A673 (cell line): ENCODE measurements at regions not wholly inside any gene's neighbourhood (a gene's known extent, or its start where the extent isn't known, plus 50 kb on each side); places are given as distances from the start of the nearest gene placed in this dataset.
"Not testable (repeated sequence)": the region's sequence is repeated elsewhere in the genome, so short reads cannot be mapped to it uniquely, and the experiment has no call there.

ENCODE experiments used
- BruUV-seq: library from RNA; stranded (reverse); fragments of 400-500 nt; replicated peaks from 2 replicates; lab custom pipeline; 2021; lab: Mats Ljungman, UMichigan
- CTCF ChIA-PET: fragments of 300-600 bp; sonication (Branson Sonifier 250); formaldehyde crosslinking; loops from one replicate; lab custom pipeline; 2022; ENCODE audit warnings: antibody characterized with exemption; lab: Charles Lee
- POLR2A ChIA-PET: fragments of 300-600 bp; sonication (Branson Sonifier 250); formaldehyde crosslinking; loops from one replicate; lab custom pipeline; 2022; ENCODE audit warnings: antibody characterized with exemption; ENCODE audit not compliant: low non-redundant PET; lab: Charles Lee
- DNase-seq: peaks from one replicate; pipeline ENCODE4 v3.0.0-alpha.2; 2015; ENCODE audit warnings: low spot score
- H3K27ac ChIP-seq: fragments of 200-600 bp; sonication (generic); 2 replicates; pipeline ENCODE4 v1.5.1; 2016; ENCODE audit warnings: mixed run types, low read depth, mild to moderate bottlenecking, mixed read lengths, antibody characterized with exemption, low read length; ENCODE audit not compliant: poor library complexity, severe bottlenecking
- H3K27me3 ChIP-seq: fragments of 200-600 bp; sonication (generic); replicated peaks from 2 replicates; pipeline ENCODE4 v1.6.1; 2017; ENCODE audit warnings: mixed run types, low read depth, mild to moderate bottlenecking, mixed read lengths, antibody characterized with exemption, low read length; ENCODE audit not compliant: insufficient read depth, poor library complexity
- H3K36me3 ChIP-seq: fragments of 200-600 bp; sonication (generic); 2 replicates; pipeline ENCODE4 v1.6.1; 2016; ENCODE audit warnings: mixed run types, mild to moderate bottlenecking, mixed read lengths, antibody characterized with exemption, low read length; ENCODE audit not compliant: insufficient read depth, poor library complexity, severe bottlenecking
- H3K4me1 ChIP-seq: fragments of 200-600 bp; sonication (generic); 2 replicates; pipeline ENCODE4 v1.6.1; 2017; ENCODE audit warnings: mixed run types, mild to moderate bottlenecking, mixed read lengths, antibody characterized with exemption, low read length; ENCODE audit not compliant: insufficient read depth, poor library complexity, severe bottlenecking
- H3K4me3 ChIP-seq: fragments of 200-600 bp; sonication (generic); 2 replicates; pipeline ENCODE4 v1.5.1; 2016; ENCODE audit warnings: low read depth, mixed run types, mild to moderate bottlenecking, mixed read lengths, low read length; ENCODE audit not compliant: poor library complexity, severe bottlenecking
- H3K9me3 ChIP-seq: fragments of 200-600 bp; sonication (generic); 2 replicates; pipeline ENCODE4 v1.6.1; 2016; ENCODE audit warnings: mixed run types, low read depth, mild to moderate bottlenecking, mixed read lengths, antibody characterized with exemption, low read length; ENCODE audit not compliant: poor library complexity, severe bottlenecking
- EZH2 ChIP-seq: fragments of 200-600 bp; sonication (generic); IDR thresholded peaks from 2 replicates; pipeline ENCODE4 v1.6.1; 2017; ENCODE audit warnings: borderline replicate concordance, low read depth, mild to moderate bottlenecking, mixed read lengths, antibody characterized with exemption, low read length; ENCODE audit not compliant: poor library complexity, severe bottlenecking
- intact Hi-C: fragments of 100-400 bp; cut with micrococcal nuclease; formaldehyde crosslinking; loops from one replicate; pipeline ENCODE4 v1.10.0; 2022; ENCODE audit not compliant: unreplicated experiment
- TF ChIP-seq, protein P1 (sequence below): fragments of 300-800, 200-600 bp; sonication (generic); conservative IDR thresholded peaks from 2 replicates; pipeline ENCODE4 v1.5.1; 2017; ENCODE audit warnings: low read depth, mild to moderate bottlenecking, antibody characterized with exemption, low read length, moderate library complexity, mixed read lengths

- no peak for DNase-seq
Measured at GRCh38 chr16:52671590-52671989, 124.6 kb upstream of the TOX3 start.

GRCh38 chr16:52657924-52658323 lies 111.0 kb upstream of the TOX3 start:
- Histone ChIP-seq H3K27me3 (peaks cover 5% of the 10 kb centered on the region), H3K9me3 (peaks cover 5% of the 10 kb centered on the region), H3K4me1 (no peaks in the 10 kb centered on the region), H3K4me3 (no peak overlapping the region), H3K36me3 (no peaks in the 10 kb centered on the region), H3K27ac (no peak overlapping the region)
- ChIA-PET CTCF (interaction anchor here (1.2 kb wide), 1 partner anchor 466 kb away, joined by 3 read pairs; no protein-coding TSS in a partner anchor), POLR2A (no interaction called here)
- no peak for TF ChIP-seq EZH2
- TF ChIP-seq, protein P1, sequence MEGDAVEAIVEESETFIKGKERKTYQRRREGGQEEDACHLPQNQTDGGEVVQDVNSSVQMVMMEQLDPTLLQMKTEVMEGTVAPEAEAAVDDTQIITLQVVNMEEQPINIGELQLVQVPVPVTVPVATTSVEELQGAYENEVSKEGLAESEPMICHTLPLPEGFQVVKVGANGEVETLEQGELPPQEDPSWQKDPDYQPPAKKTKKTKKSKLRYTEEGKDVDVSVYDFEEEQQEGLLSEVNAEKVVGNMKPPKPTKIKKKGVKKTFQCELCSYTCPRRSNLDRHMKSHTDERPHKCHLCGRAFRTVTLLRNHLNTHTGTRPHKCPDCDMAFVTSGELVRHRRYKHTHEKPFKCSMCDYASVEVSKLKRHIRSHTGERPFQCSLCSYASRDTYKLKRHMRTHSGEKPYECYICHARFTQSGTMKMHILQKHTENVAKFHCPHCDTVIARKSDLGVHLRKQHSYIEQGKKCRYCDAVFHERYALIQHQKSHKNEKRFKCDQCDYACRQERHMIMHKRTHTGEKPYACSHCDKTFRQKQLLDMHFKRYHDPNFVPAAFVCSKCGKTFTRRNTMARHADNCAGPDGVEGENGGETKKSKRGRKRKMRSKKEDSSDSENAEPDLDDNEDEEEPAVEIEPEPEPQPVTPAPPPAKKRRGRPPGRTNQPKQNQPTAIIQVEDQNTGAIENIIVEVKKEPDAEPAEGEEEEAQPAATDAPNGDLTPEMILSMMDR, result no peak
- no peak for DNase-seq
- intact Hi-C loops, result no loop called here
- no TSS peak for BruUV-seq

More at GRCh38 chr16:52671590-52671989, 124.6 kb upstream of the TOX3 start:
- intact Hi-C loops, result no loop called here
- POLR2A ChIA-PET, result no interaction called here
- Histone ChIP-seq H3K27ac (no peak overlapping the region), H3K9me3 (no peaks in the 10 kb centered on the region), H3K4me3 (no peak overlapping the region), H3K36me3 (no peaks in the 10 kb centered on the region), H3K27me3 (no peaks in the 10 kb centered on the region), H3K4me1 (no peaks in the 10 kb centered on the region)
- CTCF ChIA-PET, result no interaction called here
- TF ChIP-seq, protein P1, result no peak
- no peak for TF ChIP-seq EZH2
- BruUV-seq, result no TSS peak

- H3K27me3 ChIP-seq, H3K4me3 ChIP-seq, BruUV-seq, H3K4me1 ChIP-seq, CTCF ChIA-PET, POLR2A ChIA-PET, H3K9me3 ChIP-seq, intact Hi-C loops, H3K36me3 ChIP-seq, H3K27ac ChIP-seq, DNase-seq: not testable (repeated sequence)
Measured at GRCh38 chr16:52655916-52656315, 109.0 kb upstream of the TOX3 start.

- POLR2A ChIA-PET, H3K4me3 ChIP-seq, H3K36me3 ChIP-seq, CTCF ChIA-PET, H3K4me1 ChIP-seq, DNase-seq, BruUV-seq, H3K27me3 ChIP-seq, H3K9me3 ChIP-seq, H3K27ac ChIP-seq, intact Hi-C loops: not testable (repeated sequence)
Measured at GRCh38 chr16:52655156-52655555, 108.2 kb upstream of the TOX3 start.
